Stimulated activated naive CD8-positive, alpha-beta T cell treated with anti-CD3 and anti-CD28 coated beads, Interleukin-15, Interleukin-2, amounts not matched to agents 100 U/mL and 50 U/mL, for 24 hours (primary cell): ENCODE measurements at regions not wholly inside any gene's neighbourhood (a gene's known extent, or its start where the extent isn't known, plus 50 kb on each side); places are given as distances from the start of the nearest gene placed in this dataset.
"Not testable (repeated sequence)": the region's sequence is repeated elsewhere in the genome, so short reads cannot be mapped to it uniquely, and the experiment has no call there.

Source experiments
- ATAC-seq: fragments of 150-1000 bp; cut with Tn5 transposase; one replicate; pipeline ENCODE4 v1.10.0; 2021
- DNase-seq: peaks from one replicate; pipeline ENCODE4 v3.0.0; 2021

- ATAC-seq, result no peak
- no peak for DNase-seq
Measured at GRCh38 chr2:101610750-101611315, 86.7 kb upstream of the MAP4K4 start.

DNA sequence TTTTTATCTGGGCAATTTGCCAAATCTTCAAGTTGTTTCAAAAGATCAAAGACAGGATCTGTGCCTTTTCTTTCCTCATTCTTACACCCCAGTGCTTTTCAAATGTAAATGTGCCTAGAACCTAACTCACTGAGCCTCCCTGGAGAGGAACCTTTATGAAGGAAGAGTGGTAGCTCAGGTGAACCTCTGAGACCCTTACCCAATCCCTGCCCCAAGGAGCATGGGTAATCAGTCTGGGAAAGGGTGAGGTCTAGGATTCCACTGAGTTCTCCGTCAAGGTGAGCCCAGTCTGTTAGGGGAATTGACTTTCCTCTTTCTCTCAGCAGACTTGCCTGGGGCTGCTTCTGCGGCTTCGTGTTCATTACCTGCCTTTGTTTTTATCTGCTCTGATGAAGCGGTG lies 88.1 kb upstream of the MAP4K4 start:
- no peak for DNase-seq
- no peak for ATAC-seq

- DNase-seq (no peak), ATAC-seq (no peak)
Measured at GRCh38 chr2:101608408-101609310, 88.8 kb upstream of the MAP4K4 start.

DNA sequence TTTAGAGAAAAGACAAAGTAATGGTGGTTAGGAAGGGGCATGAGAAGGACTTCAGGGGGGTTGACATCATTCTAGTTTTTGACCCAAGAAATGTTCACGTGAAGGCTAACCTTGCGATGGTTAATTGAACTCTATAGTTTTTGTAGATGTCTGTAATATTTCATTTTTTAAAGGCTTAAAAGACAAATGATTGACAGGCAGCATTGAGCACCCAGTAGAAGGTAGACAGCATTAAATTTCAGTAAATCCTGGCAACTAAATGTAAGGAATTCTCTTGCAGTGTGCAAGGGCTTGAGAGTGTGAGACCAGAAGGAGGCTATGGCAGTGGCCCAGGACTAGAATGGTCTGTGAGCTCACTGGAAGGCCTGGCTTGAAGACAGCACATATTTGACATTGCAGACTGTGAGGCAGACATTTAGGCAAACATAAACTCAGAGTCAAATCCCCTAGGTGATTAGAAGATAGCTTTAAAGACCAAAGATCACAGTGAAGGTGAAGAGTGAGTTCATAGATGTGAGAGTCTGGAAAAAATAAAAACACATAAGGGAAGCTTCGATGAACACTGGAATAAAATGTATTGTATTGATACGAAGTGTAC lies 100.1 kb upstream of the MAP4K4 start:
- DNase-seq (no peak), ATAC-seq (no peak)

- no peak for DNase-seq
- no peak for ATAC-seq
Measured at GRCh38 chr2:101596333-101596732, 101.2 kb upstream of the MAP4K4 start.

DNA sequence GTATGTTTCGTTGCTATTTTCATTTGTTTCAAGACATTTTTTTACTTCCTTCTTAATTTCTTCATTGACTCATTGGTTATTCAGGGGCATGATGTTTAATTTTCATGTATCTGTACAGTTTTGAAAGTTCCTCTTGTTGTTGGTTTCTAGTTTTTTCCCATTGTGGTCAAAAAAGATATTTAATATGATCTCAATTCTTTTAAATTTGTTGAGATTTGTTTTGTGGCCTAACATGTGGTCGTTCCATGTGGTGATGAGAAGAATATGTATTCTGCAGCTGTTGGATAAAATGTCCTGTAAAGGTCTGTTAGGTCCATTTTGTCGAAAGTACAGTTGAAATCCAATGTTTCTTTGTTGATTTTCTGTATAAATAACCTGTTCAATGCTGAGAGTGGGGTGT lies 110.3 kb upstream of the MAP4K4 start:
- no peak for ATAC-seq

GRCh38 chr2:101583861-101584260 lies 108.9 kb upstream of the RFX8 start:
- DNase-seq, result no peak
- no peak for ATAC-seq

More for the DNA sequence above, 110.3 kb upstream of the MAP4K4 start:
- no peak for DNase-seq

DNA sequence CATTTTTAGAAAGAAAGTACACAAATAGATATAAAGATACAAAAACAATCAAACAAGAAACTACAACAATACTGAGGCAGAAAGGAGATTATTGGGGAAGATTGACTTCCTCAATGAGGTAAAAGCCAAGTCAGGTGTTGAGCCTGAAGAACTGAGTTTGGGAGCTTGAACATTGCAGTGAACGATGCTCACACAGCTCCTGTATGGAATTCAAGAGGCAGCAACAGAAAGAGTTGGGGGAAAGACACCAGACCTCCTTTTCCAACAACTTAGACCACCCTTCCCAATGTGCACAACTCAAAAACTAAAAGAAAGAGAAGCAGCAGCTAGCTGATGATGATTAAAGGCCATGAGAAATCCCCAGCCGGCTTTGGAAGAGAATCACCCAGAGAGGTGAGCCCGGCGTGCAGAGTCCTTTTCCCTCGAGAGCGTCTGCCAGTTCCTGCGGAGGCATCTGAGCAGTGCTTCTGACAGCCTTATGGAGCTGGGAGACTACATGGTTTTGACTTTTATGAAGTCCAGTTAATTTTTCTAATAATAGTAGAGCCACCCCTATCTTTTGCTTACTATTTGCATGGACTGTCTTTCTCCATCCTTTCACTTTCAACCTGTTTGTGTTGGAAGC lies 106.9 kb upstream of the RFX8 start:
- no peak for DNase-seq
- ATAC-seq, result no peak

DNA sequence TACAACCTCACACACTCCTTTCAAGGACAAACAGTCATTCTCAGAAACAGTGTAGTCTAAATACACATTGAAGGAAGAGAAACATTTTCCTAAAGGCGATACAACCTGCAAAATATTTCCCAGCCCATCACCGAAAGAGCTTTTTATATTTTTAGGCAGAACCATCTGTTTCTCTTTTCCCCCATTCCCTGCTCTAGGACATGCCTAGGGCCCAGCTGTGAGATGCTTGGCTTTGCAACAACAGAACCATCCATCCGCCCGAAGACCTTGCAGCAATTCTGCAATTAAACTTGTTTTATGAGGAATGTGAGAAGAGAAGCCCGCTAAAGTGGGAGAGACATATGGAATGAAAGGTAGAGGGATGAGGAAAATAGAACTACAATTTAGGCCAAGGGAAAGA lies 105.6 kb upstream of the RFX8 start:
- ATAC-seq, result no peak

GRCh38 chr2:101578671-101579070 lies 103.8 kb upstream of the RFX8 start:
- DNase-seq (no peak), ATAC-seq (no peak)

More for the DNA sequence above, 105.6 kb upstream of the RFX8 start:
- no peak for DNase-seq

GRCh38 chr2:101578135-101578534 lies 103.2 kb upstream of the RFX8 start:
- not testable (repeated sequence) for DNase-seq, ATAC-seq

GRCh38 chr2:101577173-101577572 lies 102.3 kb upstream of the RFX8 start:
- ATAC-seq, result no peak
- no peak for DNase-seq

GRCh38 chr2:101574622-101575021 lies 99.7 kb upstream of the RFX8 start:
- DNase-seq, result no peak
- ATAC-seq, result no peak

DNA sequence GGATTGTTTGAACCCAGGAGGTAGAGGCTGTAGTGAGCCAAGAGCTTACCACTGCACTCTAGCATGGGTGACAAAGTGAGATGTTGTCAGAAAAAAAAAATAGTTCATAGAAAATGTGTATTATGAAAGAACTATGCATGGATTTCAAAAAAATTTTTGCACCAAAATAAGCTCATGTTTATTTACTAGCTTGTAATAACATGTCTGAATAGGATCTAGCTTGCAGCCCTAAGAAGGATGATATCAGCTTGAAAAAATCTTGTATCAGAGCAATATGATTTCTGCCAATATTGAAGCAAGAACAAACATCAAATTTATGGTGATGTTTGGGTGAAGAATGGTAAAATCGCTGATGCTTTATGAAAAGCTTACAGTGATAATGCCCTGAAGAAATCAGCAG lies 97.0 kb upstream of the RFX8 start:
- DNase-seq (no peak), ATAC-seq (no peak)

DNA sequence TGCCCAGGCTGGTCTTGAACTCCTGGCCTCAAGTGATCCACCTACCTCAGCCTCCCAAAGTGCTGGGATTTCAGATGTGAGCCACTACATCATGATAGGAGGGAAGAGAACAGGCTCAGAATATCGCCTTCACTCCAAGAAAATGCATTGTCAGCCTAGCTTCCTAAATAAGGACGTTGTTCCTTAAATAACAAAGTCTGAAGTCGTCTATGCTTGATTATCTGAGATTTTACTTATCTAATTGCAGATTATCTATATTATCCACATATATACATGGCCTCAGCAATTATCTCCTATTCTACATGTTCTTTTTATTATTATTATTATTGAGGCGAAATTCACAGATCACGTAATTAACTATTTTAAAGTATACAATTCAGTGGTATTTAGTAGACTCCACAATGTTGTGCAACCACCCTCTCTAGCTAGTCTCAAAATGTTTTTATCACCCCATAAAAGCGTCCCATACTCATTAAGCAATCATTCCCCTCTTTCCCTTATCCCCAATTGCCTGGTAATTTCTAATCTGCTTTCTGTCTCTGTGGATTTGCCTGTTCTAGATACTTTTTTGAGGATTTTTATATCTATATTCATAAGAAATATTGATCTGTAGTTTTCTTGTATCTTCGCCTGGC lies 95.1 kb upstream of the RFX8 start:
- ATAC-seq, result no peak
- DNase-seq, result no peak

DNA sequence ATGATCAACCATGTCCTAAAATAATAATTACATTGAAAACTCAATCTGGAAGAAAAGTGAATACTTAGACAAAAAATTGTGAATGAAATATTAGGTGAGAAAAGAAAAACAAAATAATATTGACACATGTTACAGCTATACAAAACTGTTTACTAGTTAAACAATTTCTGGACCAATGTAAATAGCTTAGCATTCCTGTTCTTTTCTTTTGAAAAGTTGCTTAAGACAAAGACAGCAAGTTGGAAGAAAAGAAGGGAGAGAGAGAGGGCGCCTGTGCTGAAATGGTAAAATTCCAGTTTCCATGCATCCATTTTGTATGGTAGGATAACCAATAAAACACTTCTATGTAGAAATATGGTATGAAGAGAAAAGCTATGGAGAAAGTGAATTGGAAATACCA lies 94.1 kb upstream of the RFX8 start:
- ATAC-seq, result no peak
- no peak for DNase-seq

DNA sequence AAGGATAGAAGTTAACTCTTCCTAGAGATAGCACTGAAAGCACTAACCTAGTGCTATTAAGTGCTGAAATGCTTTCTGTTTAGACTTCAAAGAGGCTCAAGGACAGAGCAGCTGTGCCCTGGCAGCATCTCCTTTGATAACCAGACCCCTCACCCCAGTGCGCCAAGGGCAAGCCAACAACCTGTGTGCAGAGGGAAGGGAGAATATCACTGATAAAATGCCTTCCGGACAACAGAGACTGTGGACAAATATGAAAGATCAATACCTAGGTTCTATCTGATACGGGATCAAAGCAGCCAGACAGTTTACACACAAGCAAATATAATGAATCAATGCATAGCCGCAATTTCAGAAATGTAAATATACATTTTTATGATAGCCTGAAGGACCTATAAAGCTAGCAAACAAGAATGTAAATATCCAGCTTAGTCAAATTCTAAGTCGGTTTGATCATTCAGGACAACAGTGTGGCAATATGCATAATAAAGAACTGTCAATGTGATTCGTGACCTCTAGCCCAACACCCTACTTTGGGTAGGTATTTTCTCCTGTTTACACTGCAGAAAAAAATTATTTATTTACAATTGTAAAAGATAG lies 91.8 kb upstream of the RFX8 start:
- no peak for ATAC-seq

DNA sequence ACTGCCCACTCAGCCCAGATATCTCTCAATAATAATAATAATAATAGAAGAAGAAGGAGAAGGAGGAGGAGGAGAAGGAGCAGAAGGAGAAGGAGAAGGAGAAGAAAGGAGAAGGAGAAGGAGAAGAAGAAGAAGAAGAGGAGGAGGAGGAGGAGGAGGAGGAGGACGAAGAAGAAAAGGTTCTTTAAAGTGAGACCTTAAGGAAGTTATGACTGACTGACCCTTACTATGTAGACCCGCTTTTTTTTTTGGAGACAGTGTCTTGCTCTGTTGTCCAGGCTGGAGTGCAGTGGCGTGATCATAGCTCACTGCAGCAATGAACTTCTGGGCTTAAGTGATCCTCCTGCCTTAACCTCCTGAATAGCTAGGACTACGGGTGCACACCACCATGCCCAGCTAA lies 88.9 kb upstream of the RFX8 start:
- DNase-seq (no peak), ATAC-seq (no peak)

More for the DNA sequence above, 91.8 kb upstream of the RFX8 start:
- no peak for DNase-seq

GRCh38 chr2:101560780-101561315 lies 85.9 kb upstream of the RFX8 start:
- DNase-seq (no peak), ATAC-seq (no peak)

DNA sequence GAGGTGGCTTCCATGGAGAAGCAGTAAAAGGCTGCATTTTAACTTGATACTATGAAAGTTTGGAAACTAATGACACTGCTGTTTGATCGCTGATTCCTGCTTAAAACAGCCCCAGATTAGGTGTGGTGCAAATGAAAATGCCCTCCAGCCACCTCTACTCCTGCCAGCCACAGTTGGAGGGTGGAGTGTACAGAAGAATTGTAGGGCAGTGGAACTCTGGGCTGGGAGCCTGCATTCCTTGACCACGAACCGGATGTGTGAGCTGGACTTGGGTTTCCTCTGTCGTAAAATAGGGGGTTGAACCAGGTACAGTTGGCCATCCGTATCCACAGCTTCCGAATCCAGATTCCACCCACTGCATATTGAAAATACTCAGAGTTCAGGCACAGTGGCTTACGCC lies 84.6 kb upstream of the RFX8 start:
- DNase-seq (no peak), ATAC-seq (no peak)

DNA sequence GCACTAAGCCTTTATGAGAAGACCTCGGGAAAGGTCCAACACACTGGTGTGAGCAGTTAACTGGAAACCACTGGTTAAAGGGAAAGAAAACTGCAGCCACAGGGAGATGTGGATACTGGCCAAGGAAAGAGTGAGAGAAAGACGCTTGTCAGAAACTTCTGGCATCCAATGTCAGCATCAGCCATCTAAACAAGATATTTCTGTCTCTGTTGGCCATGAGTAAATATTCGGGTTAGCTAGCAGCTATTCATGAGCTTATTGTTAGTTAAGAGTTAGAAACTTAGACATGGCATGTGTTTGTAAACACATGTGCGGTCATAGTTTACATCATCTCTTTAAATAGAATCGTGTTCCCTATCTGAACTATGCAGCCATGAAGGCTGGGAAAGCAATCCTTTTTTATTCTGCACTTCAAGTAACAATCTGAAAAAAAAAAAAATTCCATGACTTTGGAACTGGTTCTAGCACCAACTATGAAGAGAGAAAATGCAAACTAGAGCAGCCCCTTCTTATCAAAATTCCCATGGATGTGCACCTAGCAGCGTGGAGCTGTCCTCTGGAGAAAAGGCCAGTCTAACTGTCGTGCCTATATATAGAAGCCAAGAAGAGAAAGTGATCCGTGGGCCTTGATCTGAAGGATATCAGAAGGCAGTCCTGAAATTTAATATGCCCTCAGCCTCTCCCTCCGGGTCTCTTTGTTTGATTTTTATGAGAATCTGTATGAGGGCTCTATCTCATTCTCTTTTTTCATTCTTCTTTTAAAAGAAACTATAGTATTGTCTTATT lies 84.0 kb upstream of the RFX8 start:
- ATAC-seq, result no peak

More for the DNA sequence above, 84.0 kb upstream of the RFX8 start:
- no peak for DNase-seq
